MM.1S (cell line): ENCODE measurements at regions not wholly inside any gene's neighbourhood (a gene's known extent, or its start where the extent isn't known, plus 50 kb on each side); places are given as distances from the start of the nearest gene placed in this dataset.

Source experiments
- CTCF ChIP-seq: fragments of 300-600 bp; sonication (generic); IDR thresholded peaks from 2 replicates; pipeline ENCODE4 v1.5.1; 2016; ENCODE audit warnings: antibody characterized with exemption, low read length, mixed read lengths
- EZH2phosphoT487 ChIP-seq: fragments of 300-600 bp; sonication (generic); IDR thresholded peaks from 2 replicates; pipeline ENCODE4 v1.6.1; 2018; ENCODE audit warnings: antibody characterized with exemption, low read length

GRCh38 chr13:39976481-39976880, 321.0 kb downstream of the COG6 start:
- TF ChIP-seq CTCF = no peak
- no peak for TF ChIP-seq EZH2phosphoT487
